HUES48 (cell line): ENCODE measurements at regions not wholly inside any gene's neighbourhood (a gene's known extent, or its start where the extent isn't known, plus 50 kb on each side); places are given as distances from the start of the nearest gene placed in this dataset.
"Not testable (repeated sequence)": the region's sequence is repeated elsewhere in the genome, so short reads cannot be mapped to it uniquely, and the experiment has no call there.

Source experiments
- H3K27ac ChIP-seq: one replicate; pipeline ENCODE4 v1.7.0; 2013; ENCODE audit warnings: low read depth, low read length, inconsistent platforms
- H3K27me3 ChIP-seq: 2 replicates; pipeline ENCODE4 v1.6.1; 2013; ENCODE audit warnings: mild to moderate bottlenecking, low read length; ENCODE audit not compliant: control insufficient read depth, insufficient read depth
- H3K36me3 ChIP-seq: 2 replicates; pipeline ENCODE4 v1.6.1; 2013; ENCODE audit warnings: low read length; ENCODE audit not compliant: control insufficient read depth, insufficient read depth
- H3K4me1 ChIP-seq: 2 replicates; pipeline ENCODE4 v1.6.1; 2013; ENCODE audit warnings: mild to moderate bottlenecking, low read length; ENCODE audit not compliant: control insufficient read depth, insufficient read depth
- H3K4me3 ChIP-seq: 2 replicates; pipeline ENCODE4 v1.5.1; 2013; ENCODE audit warnings: mild to moderate bottlenecking, low read depth, low read length
- H3K9ac ChIP-seq: 2 replicates; pipeline ENCODE4 v1.6.1; 2013; ENCODE audit warnings: mild to moderate bottlenecking, low read depth, low read length, moderate library complexity
- H3K9me3 ChIP-seq: 2 replicates; pipeline ENCODE4 v1.6.1; 2013; ENCODE audit warnings: low read length; ENCODE audit not compliant: control insufficient read depth, insufficient read depth

- Histone ChIP-seq H3K27ac (no peak overlapping the region), H3K4me1 (no peaks in the 10 kb centered on the region), H3K9ac (no peak overlapping the region), H3K4me3 (peak overlapping the region; percentile 92), H3K9me3 (no peaks in the 10 kb centered on the region), H3K36me3 (no peaks in the 10 kb centered on the region), H3K27me3 (no peaks in the 10 kb centered on the region)
These were observed 158.5 kb downstream of the KLRB1 start for GRCh38 chr12:9449181-9449580.

- H3K27ac ChIP-seq, H3K36me3 ChIP-seq, H3K27me3 ChIP-seq, H3K9ac ChIP-seq, H3K4me1 ChIP-seq, H3K9me3 ChIP-seq: not testable (repeated sequence)
- peak overlapping the region; percentile 92 for H3K4me3 ChIP-seq
These were observed 159.1 kb downstream of the KLRB1 start for GRCh38 chr12:9448648-9449047.

GRCh38 chr12:9447791-9448614, 159.7 kb downstream of the KLRB1 start:
- not testable (repeated sequence) for H3K9me3 ChIP-seq, H3K36me3 ChIP-seq, H3K27me3 ChIP-seq, H3K4me1 ChIP-seq
- peak overlapping the region; percentile 87 for H3K27ac ChIP-seq
- peak overlapping the region; percentile 92 for H3K4me3 ChIP-seq
- peak overlapping the region; percentile 48 for H3K9ac ChIP-seq

- not testable (repeated sequence) for H3K36me3 ChIP-seq, H3K27me3 ChIP-seq, H3K4me1 ChIP-seq, H3K9me3 ChIP-seq
- Histone ChIP-seq H3K4me3 (peak overlapping the region; percentile 92), H3K9ac (peak overlapping the region; percentile 48; the same call in 1 of the 2 replicates), H3K27ac (peak overlapping the region; percentile 87)
These were observed 160.6 kb downstream of the KLRB1 start for GRCh38 chr12:9446883-9447761.

- H3K9me3 ChIP-seq, H3K9ac ChIP-seq, H3K27me3 ChIP-seq, H3K27ac ChIP-seq, H3K4me3 ChIP-seq, H3K36me3 ChIP-seq, H3K4me1 ChIP-seq: not testable (repeated sequence)
These were observed 167.3 kb downstream of the KLRB1 start for GRCh38 chr12:9440428-9440827.

- not testable (repeated sequence) for H3K4me3 ChIP-seq, H3K36me3 ChIP-seq, H3K27me3 ChIP-seq, H3K4me1 ChIP-seq, H3K9ac ChIP-seq, H3K9me3 ChIP-seq, H3K27ac ChIP-seq
These were observed 172.0 kb downstream of the KLRB1 start for GRCh38 chr12:9435682-9436081.

GRCh38 chr12:9430385-9430784, 177.3 kb downstream of the KLRB1 start:
- not testable (repeated sequence) for H3K9me3 ChIP-seq, H3K4me3 ChIP-seq, H3K4me1 ChIP-seq, H3K9ac ChIP-seq, H3K36me3 ChIP-seq, H3K27ac ChIP-seq, H3K27me3 ChIP-seq

- not testable (repeated sequence) for H3K9me3 ChIP-seq, H3K9ac ChIP-seq, H3K27me3 ChIP-seq, H3K4me1 ChIP-seq, H3K4me3 ChIP-seq, H3K36me3 ChIP-seq, H3K27ac ChIP-seq
These were observed 178.9 kb downstream of the KLRB1 start for GRCh38 chr12:9428856-9429255.

- H3K27me3 ChIP-seq, H3K4me1 ChIP-seq, H3K4me3 ChIP-seq, H3K9me3 ChIP-seq, H3K9ac ChIP-seq, H3K36me3 ChIP-seq, H3K27ac ChIP-seq: not testable (repeated sequence)
These were observed 182.3 kb downstream of the KLRB1 start for GRCh38 chr12:9425429-9425828.

- H3K36me3 ChIP-seq = not testable (repeated sequence)
These were observed 183.5 kb downstream of the KLRB1 start for GRCh38 chr12:9424175-9424740.

GRCh38 chr12:9422689-9423088, 185.0 kb downstream of the KLRB1 start:
- H3K27ac ChIP-seq, H3K36me3 ChIP-seq, H3K9ac ChIP-seq, H3K4me1 ChIP-seq, H3K9me3 ChIP-seq, H3K27me3 ChIP-seq, H3K4me3 ChIP-seq: not testable (repeated sequence)

More at GRCh38 chr12:9424175-9424740, 183.5 kb downstream of the KLRB1 start:
- H3K4me1 ChIP-seq, H3K4me3 ChIP-seq, H3K9me3 ChIP-seq, H3K9ac ChIP-seq, H3K27me3 ChIP-seq, H3K27ac ChIP-seq: not testable (repeated sequence)
